ENCODE measurements at regions not wholly inside any gene's neighbourhood (a gene's known extent, or its start where the extent isn't known, plus 50 kb on each side); places are given as distances from the start of the nearest gene placed in this dataset.

DNA sequence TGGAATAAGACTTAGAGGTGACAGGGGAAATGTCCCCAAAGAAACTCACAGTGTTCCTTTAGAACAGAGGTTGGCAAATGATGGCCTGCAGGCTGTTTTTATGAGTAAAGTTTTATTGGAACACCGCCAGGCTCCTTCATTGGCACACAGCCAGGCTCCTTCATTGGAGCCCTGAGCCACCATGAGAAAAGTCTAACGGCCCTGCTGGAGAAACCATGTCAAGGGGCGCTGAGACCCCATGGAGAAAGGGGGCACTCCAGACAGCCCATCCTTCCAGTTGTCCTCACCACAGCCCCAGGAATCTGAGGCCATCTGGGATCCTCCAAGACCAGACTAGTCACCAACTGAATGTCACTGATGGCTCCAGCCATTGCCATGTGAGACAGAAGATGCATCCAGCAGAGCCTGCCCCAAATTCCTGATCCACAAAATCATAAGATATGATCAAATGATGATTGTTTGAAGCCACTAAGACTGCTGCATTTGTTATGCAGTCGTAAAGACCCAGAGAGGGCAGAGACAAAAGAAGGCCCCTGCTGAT lies 88.2 kb upstream of the GPR26 start:
- intact Hi-C loops (cut with DNase I) = no loop called here
- TF ChIP-seq, protein P1, sequence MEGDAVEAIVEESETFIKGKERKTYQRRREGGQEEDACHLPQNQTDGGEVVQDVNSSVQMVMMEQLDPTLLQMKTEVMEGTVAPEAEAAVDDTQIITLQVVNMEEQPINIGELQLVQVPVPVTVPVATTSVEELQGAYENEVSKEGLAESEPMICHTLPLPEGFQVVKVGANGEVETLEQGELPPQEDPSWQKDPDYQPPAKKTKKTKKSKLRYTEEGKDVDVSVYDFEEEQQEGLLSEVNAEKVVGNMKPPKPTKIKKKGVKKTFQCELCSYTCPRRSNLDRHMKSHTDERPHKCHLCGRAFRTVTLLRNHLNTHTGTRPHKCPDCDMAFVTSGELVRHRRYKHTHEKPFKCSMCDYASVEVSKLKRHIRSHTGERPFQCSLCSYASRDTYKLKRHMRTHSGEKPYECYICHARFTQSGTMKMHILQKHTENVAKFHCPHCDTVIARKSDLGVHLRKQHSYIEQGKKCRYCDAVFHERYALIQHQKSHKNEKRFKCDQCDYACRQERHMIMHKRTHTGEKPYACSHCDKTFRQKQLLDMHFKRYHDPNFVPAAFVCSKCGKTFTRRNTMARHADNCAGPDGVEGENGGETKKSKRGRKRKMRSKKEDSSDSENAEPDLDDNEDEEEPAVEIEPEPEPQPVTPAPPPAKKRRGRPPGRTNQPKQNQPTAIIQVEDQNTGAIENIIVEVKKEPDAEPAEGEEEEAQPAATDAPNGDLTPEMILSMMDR (IDR thresholded peaks at IDR 0.05) = no peak
- WGBS, 3 donors = 54 to 59% (median 58%) methylated on average over 4 of the region's 4 CpGs

DNA sequence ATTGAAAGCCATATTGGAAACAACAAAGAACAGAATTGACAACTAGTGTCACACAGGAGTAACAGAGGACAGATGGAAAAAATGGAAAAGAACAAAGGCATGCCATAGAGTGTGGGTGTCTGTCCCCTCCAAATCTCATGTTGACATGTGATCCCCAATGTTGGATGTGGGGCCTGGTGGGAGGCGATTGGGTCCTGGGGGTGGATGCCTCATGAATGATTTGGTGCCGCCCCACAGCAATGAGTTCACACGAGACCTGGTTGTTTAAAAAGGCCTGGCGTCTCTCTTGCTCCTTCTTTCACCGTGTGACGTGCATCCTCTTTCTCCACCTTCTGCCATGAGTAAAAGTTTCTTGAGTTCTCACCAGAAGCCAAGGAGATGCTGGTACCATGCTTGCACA lies 87.4 kb upstream of the GPR26 start:
- intact Hi-C loops (cut with DNase I) = no loop called here
- peaks cover 0 to 27% (median 1%) of the 10 kb centered on the region in 3 donors for H3K27me3 ChIP-seq (ENCODE audit: insufficient read depth in 3 of 3, low read length in 2 of 3)
- no peak for DNase-seq
- H3K9me3 ChIP-seq = no peaks in the 10 kb centered on the region
- no peak for ATAC-seq
- H3K4me1 ChIP-seq = peaks cover 4% of the 10 kb centered on the region
- no peak overlapping the region for H3K27ac ChIP-seq
- TF ChIP-seq, protein P1 (IDR thresholded peaks at IDR 0.05) = no peak
- WGBS, 3 donors = 72 to 81% (median 78%) methylated on average over 6 of the region's 6 CpGs
- no peak overlapping the region for H3K4me3 ChIP-seq
- no peaks in the 10 kb centered on the region for H3K36me3 ChIP-seq (ENCODE audit: insufficient read depth in 1 of 2, low read depth in 1 of 2)

More for the DNA sequence above, 88.2 kb upstream of the GPR26 start:
- H3K4me1 ChIP-seq = no peaks in the 10 kb centered on the region
- DNase-seq (no peak), ATAC-seq (no peak)
- H3K27me3 ChIP-seq (ENCODE audit: insufficient read depth in 3 of 3, low read length in 2 of 3) = peaks cover 0 to 25% (median 1%) of the 10 kb centered on the region in 3 donors
- H3K4me3 ChIP-seq = no peak overlapping the region
- H3K9me3 ChIP-seq = no peaks in the 10 kb centered on the region
- H3K27ac ChIP-seq = no peak overlapping the region
- H3K36me3 ChIP-seq (ENCODE audit: insufficient read depth in 1 of 2, low read depth in 1 of 2) = no peaks in the 10 kb centered on the region

GRCh38 chr10:123579675-123580074 lies 86.5 kb upstream of the GPR26 start:
- no peak for DNase-seq
- no peak for ATAC-seq
- WGBS, 3 donors = 50 to 66% (median 65%) methylated on average over 5 of the region's 5 CpGs
- Histone ChIP-seq H3K4me1 (peaks cover 4% of the 10 kb centered on the region), H3K4me3 (no peak overlapping the region), H3K9me3 (no peaks in the 10 kb centered on the region), H3K27me3 (ENCODE audit: insufficient read depth in 3 of 3, low read length in 2 of 3) (peaks cover 0 to 27% (median 1%) of the 10 kb centered on the region in 3 donors), H3K27ac (no peak overlapping the region), H3K36me3 (ENCODE audit: insufficient read depth in 1 of 2, low read depth in 1 of 2) (no peaks in the 10 kb centered on the region)
- intact Hi-C loops (cut with DNase I) = loop anchor here in 1 of 2 donors (5.0 kb wide), 1 partner anchor 808 kb away; no protein-coding TSS in a partner anchor
- TF ChIP-seq, protein P1 (IDR thresholded peaks at IDR 0.05) = no peak

DNA sequence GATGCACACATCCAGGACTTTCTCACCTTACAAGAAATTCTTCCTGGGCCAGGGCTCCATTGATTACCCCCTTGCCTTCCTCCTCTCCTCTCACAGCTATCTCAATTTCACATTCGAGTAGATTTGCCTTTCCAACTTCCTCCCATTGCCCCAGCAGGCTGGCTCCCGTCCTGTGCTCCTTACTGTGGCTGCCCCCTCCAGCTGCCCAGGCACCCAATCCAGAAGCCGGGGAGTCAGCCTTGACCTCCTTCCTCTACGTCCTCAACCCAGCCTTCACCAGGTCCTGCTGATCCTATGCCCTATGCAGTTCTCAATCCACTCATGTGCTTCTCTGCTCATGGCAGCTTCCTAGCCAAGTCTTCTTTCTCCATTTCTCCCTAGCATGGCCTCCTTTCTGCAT lies 85.7 kb upstream of the GPR26 start:
- TF ChIP-seq, protein P1 (IDR thresholded peaks at IDR 0.05) = no peak
- no peak overlapping the region for H3K4me3 ChIP-seq
- H3K27me3 ChIP-seq (ENCODE audit: insufficient read depth in 3 of 3, low read length in 2 of 3) = peaks cover 0 to 32% (median 1%) of the 10 kb centered on the region in 3 donors
- 51 to 63% (median 61%) methylated on average over 4 of the region's 4 CpGs for WGBS, 3 donors
- DNase-seq = no peak
- no peaks in the 10 kb centered on the region for H3K9me3 ChIP-seq
- no peaks in the 10 kb centered on the region for H3K36me3 ChIP-seq (ENCODE audit: insufficient read depth in 1 of 2, low read depth in 1 of 2)
- H3K27ac ChIP-seq = no peak overlapping the region
- peaks cover 4% of the 10 kb centered on the region for H3K4me1 ChIP-seq
- intact Hi-C loops (cut with DNase I) = loop anchor here in 1 of 2 donors (5.0 kb wide), 1 partner anchor 807 kb away; no protein-coding TSS in a partner anchor
- ATAC-seq = no peak

- intact Hi-C loops (cut with DNase I) = loop anchor here (2.0 to 5.0 kb wide), 2 partner anchors 381 to 806 kb away; no protein-coding TSS in a partner anchor
- Histone ChIP-seq H3K36me3 (ENCODE audit: insufficient read depth in 1 of 2, low read depth in 1 of 2) (no peaks in the 10 kb centered on the region), H3K4me1 (peaks cover 4% of the 10 kb centered on the region), H3K27me3 (ENCODE audit: insufficient read depth in 3 of 3, low read length in 2 of 3) (peaks cover 0 to 32% (median 1%) of the 10 kb centered on the region in 3 donors), H3K27ac (no peak overlapping the region), H3K9me3 (no peaks in the 10 kb centered on the region), H3K4me3 (no peak overlapping the region)
- ATAC-seq (no peak), DNase-seq (no peak)
- WGBS, 3 donors = 57 to 63% (median 62%) methylated on average over 9 of the region's 9 CpGs
- TF ChIP-seq, protein P1 (IDR thresholded peaks at IDR 0.05) = no peak
Observed at GRCh38 chr10:123581656-123582055, 84.5 kb upstream of the GPR26 start.
